Caco-2 (cell line): ENCODE measurements at regions not wholly inside any gene's neighbourhood (a gene's known extent, or its start where the extent isn't known, plus 50 kb on each side); places are given as distances from the start of the nearest gene placed in this dataset.

Experiments used
- BruUV-seq: library from RNA; stranded (reverse); fragments of 400-500 nt; replicated peaks from 2 replicates; lab custom pipeline; 2021; lab: Mats Ljungman, UMichigan
- CTCF ChIA-PET: fragments of 300-600 bp; sonication (Branson Sonifier 250); formaldehyde crosslinking; loops from one replicate; lab custom pipeline; 2022; ENCODE audit warnings: antibody characterized with exemption; lab: Charles Lee
- POLR2A ChIA-PET: fragments of 300-600 bp; sonication (Branson Sonifier 250); formaldehyde crosslinking; loops from one replicate; lab custom pipeline; 2022; ENCODE audit warnings: antibody characterized with exemption; lab: Charles Lee
- DNase-seq, 2 experiments: peaks; one replicate each; pipeline versions ENCODE4 v3.0.0 to v3.0.0-alpha.2; 2020 to 2022
- H3K27me3 ChIP-seq: replicated peaks from 2 replicates; pipeline ENCODE4 v1.6.0; 2011; ENCODE audit warnings: low read length; ENCODE audit not compliant: control insufficient read depth, insufficient read depth
- H3K36me3 ChIP-seq: 2 replicates; pipeline ENCODE4 v1.5.1; 2011; ENCODE audit warnings: low read length; ENCODE audit not compliant: control insufficient read depth, insufficient read depth
- H3K4me1 ChIP-seq: fragments of 250-450 bp; sonication (Bioruptor Pico); 2 replicates; pipeline ENCODE4 v1.5.1; 2020; ENCODE audit warnings: mild to moderate bottlenecking
- H3K4me3 ChIP-seq: 2 replicates; pipeline ENCODE4 v1.5.1; 2011; ENCODE audit warnings: low read depth, mild to moderate bottlenecking, control low read depth, low read length
- H3K9me3 ChIP-seq: fragments of 250-450 bp; sonication (Bioruptor Pico); 2 replicates; pipeline ENCODE4 v1.5.1; 2020; ENCODE audit warnings: mild to moderate bottlenecking, moderate library complexity
- H3K27ac Mint-ChIP-seq: one replicate; pipeline ENCODE4 v1.8.0; 2022; ENCODE audit warnings: mixed read lengths; ENCODE audit not compliant: unreplicated experiment
- H3K27me3 Mint-ChIP-seq: one replicate; pipeline ENCODE4 v1.8.0; 2022; ENCODE audit warnings: mixed read lengths; ENCODE audit not compliant: insufficient read depth, unreplicated experiment
- H3K36me3 Mint-ChIP-seq: one replicate; pipeline ENCODE4 v1.8.0; 2022; ENCODE audit warnings: mild to moderate bottlenecking, mixed read lengths; ENCODE audit not compliant: insufficient read depth, unreplicated experiment
- H3K4me1 Mint-ChIP-seq: one replicate; pipeline ENCODE4 v1.8.0; 2022; ENCODE audit warnings: low read depth, mixed read lengths; ENCODE audit not compliant: unreplicated experiment
- H3K4me3 Mint-ChIP-seq: one replicate; pipeline ENCODE4 v1.8.0; 2022; ENCODE audit warnings: mild to moderate bottlenecking, moderate library complexity, mixed read lengths; ENCODE audit not compliant: unreplicated experiment
- H3K9me3 Mint-ChIP-seq: one replicate; pipeline ENCODE4 v1.8.0; 2022; ENCODE audit warnings: mixed read lengths; ENCODE audit not compliant: unreplicated experiment
- intact Hi-C: fragments of 100-400 bp; cut with micrococcal nuclease; formaldehyde crosslinking; loops from one replicate; pipeline ENCODE4 v1.10.0; 2022; ENCODE audit not compliant: unreplicated experiment
- TF ChIP-seq, protein P1 (sequence below), 2 experiments: fragments of 200-600 bp in 1 of 2; IDR thresholded peaks; 1 replicate in 1 of 2; 2 replicates in 1 of 2; pipeline versions ENCODE4 v1.5.1 to v1.8.0; 2011 to 2022; ENCODE audit warnings: antibody characterized with exemption in 1 of 2, control low read depth in 1 of 2, inconsistent platforms in 1 of 2, low read depth in 1 of 2, low read length in 1 of 2, mild to moderate bottlenecking in 1 of 2, moderate library complexity in 1 of 2; ENCODE audit not compliant: insufficient read depth in 1 of 2, severe bottlenecking in 1 of 2, unreplicated experiment in 1 of 2

DNA sequence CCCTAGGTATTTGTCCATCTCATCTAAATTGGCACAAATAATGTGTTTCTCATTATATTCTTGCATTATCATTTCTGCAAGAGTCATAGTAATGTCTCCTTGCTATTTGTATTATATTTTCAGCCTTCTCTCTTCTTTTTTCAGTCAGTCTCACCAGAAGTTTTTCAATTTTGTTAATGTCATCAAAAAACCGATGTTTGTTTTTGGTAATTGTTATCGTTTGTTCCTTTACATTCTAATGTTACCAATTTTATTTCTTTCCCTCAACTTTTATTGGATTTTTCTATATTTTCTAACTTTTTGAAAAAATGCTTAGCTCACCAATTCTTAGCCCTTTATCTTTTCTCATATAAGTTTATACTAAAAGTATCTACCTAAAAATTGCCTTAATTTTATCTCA is 82.2 kb upstream of the NRSN1 start:
- Histone ChIP-seq H3K27me3 (no peaks in the 10 kb centered on the region), H3K4me1 (no peaks in the 10 kb centered on the region), H3K4me3 (no peak overlapping the region), H3K36me3 (no peaks in the 10 kb centered on the region), H3K9me3 (no peaks in the 10 kb centered on the region)
- ChIA-PET CTCF (no interaction called here), POLR2A (no interaction called here)
- intact Hi-C loops: no loop called here
- Mint-ChIP-seq H3K36me3 (no peaks in the 10 kb centered on the region), H3K27ac (no peak overlapping the region), H3K4me1 (no peaks in the 10 kb centered on the region), H3K9me3 (peaks cover 14% of the 10 kb centered on the region), H3K4me3 (no peak overlapping the region), H3K27me3 (peaks cover 6% of the 10 kb centered on the region)
- TF ChIP-seq, protein P1, sequence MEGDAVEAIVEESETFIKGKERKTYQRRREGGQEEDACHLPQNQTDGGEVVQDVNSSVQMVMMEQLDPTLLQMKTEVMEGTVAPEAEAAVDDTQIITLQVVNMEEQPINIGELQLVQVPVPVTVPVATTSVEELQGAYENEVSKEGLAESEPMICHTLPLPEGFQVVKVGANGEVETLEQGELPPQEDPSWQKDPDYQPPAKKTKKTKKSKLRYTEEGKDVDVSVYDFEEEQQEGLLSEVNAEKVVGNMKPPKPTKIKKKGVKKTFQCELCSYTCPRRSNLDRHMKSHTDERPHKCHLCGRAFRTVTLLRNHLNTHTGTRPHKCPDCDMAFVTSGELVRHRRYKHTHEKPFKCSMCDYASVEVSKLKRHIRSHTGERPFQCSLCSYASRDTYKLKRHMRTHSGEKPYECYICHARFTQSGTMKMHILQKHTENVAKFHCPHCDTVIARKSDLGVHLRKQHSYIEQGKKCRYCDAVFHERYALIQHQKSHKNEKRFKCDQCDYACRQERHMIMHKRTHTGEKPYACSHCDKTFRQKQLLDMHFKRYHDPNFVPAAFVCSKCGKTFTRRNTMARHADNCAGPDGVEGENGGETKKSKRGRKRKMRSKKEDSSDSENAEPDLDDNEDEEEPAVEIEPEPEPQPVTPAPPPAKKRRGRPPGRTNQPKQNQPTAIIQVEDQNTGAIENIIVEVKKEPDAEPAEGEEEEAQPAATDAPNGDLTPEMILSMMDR (IDR thresholded peaks at IDR 0.05; ENCODE audit: insufficient read depth in 1 of 2, low read depth in 1 of 2, low read length in 1 of 2, severe bottlenecking in 1 of 2, unreplicated experiment in 1 of 2): no peak
- no peak for DNase-seq
- no TSS peak for BruUV-seq

- Mint-ChIP-seq H3K36me3 (no peaks in the 10 kb centered on the region), H3K4me1 (peaks cover 32% of the 10 kb centered on the region), H3K27ac (no peak overlapping the region), H3K9me3 (peaks cover 27% of the 10 kb centered on the region), H3K27me3 (peaks cover 3% of the 10 kb centered on the region), H3K4me3 (no peak overlapping the region)
- H3K27me3 ChIP-seq: no peaks in the 10 kb centered on the region
- H3K4me1 ChIP-seq: peaks cover 20% of the 10 kb centered on the region
- TF ChIP-seq, protein P1 (IDR thresholded peaks at IDR 0.05; ENCODE audit: insufficient read depth in 1 of 2, low read depth in 1 of 2, low read length in 1 of 2, severe bottlenecking in 1 of 2, unreplicated experiment in 1 of 2): no peak
- ChIA-PET POLR2A (no interaction called here), CTCF (interaction anchor here (0.7 kb wide), 1 partner anchor 67 kb away, joined by 3 read pairs; no protein-coding TSS in a partner anchor)
- H3K36me3 ChIP-seq: no peaks in the 10 kb centered on the region
- DNase-seq: no peak
- no peaks in the 10 kb centered on the region for H3K9me3 ChIP-seq
- H3K4me3 ChIP-seq: no peak overlapping the region
- no TSS peak for BruUV-seq
- intact Hi-C loops: no loop called here
Observed at GRCh38 chr6:24051942-24052589, 73.9 kb upstream of the NRSN1 start.

GRCh38 chr6:24052590-24052961 is 73.4 kb upstream of the NRSN1 start:
- no peaks in the 10 kb centered on the region for H3K9me3 ChIP-seq
- Mint-ChIP-seq H3K27ac (no peak overlapping the region), H3K36me3 (no peaks in the 10 kb centered on the region), H3K9me3 (peaks cover 27% of the 10 kb centered on the region), H3K27me3 (peaks cover 3% of the 10 kb centered on the region), H3K4me1 (peaks cover 32% of the 10 kb centered on the region), H3K4me3 (no peak overlapping the region)
- no peak for DNase-seq
- ChIA-PET CTCF (interaction anchor here (0.7 kb wide), 1 partner anchor 67 kb away, joined by 3 read pairs; no protein-coding TSS in a partner anchor), POLR2A (no interaction called here)
- H3K4me1 ChIP-seq: peaks cover 20% of the 10 kb centered on the region
- TF ChIP-seq, protein P1 (IDR thresholded peaks at IDR 0.05; ENCODE audit: insufficient read depth in 1 of 2, low read depth in 1 of 2, low read length in 1 of 2, severe bottlenecking in 1 of 2, unreplicated experiment in 1 of 2): no peak
- intact Hi-C loops: no loop called here
- H3K4me3 ChIP-seq: no peak overlapping the region
- H3K27me3 ChIP-seq: no peaks in the 10 kb centered on the region
- no TSS peak for BruUV-seq
- no peaks in the 10 kb centered on the region for H3K36me3 ChIP-seq
